Pons (tissue), 1 donor: ENCODE measurements at regions not wholly inside any gene's neighbourhood (a gene's known extent, or its start where the extent isn't known, plus 50 kb on each side); places are given as distances from the start of the nearest gene placed in this dataset.

Experiments
- DNase-seq: peaks from one replicate; pipeline ENCODE4 v3.0.0-alpha.2; 2016; ENCODE audit warnings: low spot score

- no peak for DNase-seq
These were observed 58.8 kb upstream of the ZNF804B start for GRCh38 chr7:88700725-88701124.

DNA sequence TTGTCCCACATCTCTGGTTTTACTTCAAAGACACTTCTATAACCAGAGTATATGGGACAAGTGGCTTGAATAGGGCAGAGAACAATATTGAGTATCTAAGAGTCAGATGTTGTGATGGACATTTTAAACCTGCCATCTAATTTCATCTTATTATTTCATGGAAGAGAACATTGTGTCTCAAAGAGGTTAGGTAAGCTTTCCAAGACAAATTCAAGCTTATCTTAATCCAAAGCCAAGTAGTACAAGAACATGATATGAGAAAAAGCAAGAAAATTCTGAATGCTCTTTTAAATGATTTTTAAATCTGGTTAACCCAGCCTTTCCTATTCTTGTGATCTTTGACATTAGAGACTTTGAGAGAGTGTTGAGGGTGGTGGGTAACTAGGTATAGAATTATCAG, 65.3 kb upstream of the ZNF804B start:
- no peak for DNase-seq

- DNase-seq: no peak
These were observed 66.4 kb upstream of the ZNF804B start for GRCh38 chr7:88693131-88693530.

- no peak for DNase-seq
These were observed 67.0 kb upstream of the ZNF804B start for GRCh38 chr7:88692493-88692892.

GRCh38 chr7:88689821-88690220, 69.7 kb upstream of the ZNF804B start:
- DNase-seq: no peak

DNA sequence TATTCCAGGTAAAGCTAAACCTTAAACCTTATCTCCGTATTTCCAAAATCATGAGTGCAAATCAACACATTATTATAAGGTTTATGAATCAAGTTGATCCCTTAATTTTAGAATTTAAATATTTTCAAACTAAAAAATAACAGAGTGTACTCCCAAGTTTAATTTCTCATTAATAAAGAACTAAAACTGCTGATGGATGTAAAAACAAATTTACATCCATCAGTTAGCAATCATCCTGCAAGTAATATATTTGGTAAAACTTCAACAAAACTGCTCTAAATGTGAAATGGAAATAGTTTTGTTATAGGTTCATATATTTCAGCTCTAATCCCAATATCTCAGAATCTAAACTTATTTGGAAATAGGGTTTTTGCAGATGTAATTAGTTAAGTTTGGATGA, 71.3 kb upstream of the ZNF804B start:
- no peak for DNase-seq

- DNase-seq: no peak
These were observed 72.9 kb upstream of the ZNF804B start for GRCh38 chr7:88686468-88687229.

DNA sequence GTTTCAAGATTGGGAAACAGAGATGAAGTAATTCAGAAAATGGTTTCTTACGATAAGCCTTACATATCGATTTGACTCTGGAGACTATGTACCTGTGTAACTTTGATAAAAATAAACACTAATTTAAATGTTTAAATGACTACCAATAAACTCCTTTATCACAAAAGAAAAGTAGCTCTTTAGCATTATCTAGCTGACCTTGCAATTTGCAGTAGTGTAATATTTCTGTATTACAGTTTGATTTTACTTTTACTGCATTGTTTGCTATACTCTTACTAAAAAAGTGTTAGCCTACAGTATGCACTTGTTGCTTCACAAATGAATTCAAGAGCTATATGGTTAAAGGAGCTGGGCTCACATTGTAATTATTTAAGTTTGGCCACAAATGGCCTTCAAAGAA, 77.8 kb upstream of the ZNF804B start:
- DNase-seq: no peak

DNA sequence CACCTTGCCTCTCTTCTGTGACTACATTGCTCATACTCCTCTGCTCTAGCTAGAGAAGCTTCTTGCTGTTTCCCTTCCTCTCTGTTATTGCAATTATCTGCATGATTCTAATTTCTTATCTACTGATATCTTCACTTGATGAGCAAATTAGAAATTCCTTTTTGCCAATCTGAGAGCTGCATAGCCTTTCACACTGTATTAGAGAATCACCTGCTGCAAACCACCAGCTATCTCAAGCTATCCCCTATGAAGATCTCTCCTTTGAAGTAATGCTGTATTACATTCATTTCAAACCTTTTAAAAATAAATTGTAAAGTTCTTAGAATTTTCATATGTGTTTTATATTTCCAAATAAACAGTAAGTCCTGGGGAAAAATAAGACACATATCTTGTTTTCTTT, 89.0 kb upstream of the ZNF804B start:
- DNase-seq: no peak

- no peak for DNase-seq
These were observed 89.6 kb upstream of the ZNF804B start for GRCh38 chr7:88669913-88670312.

DNA sequence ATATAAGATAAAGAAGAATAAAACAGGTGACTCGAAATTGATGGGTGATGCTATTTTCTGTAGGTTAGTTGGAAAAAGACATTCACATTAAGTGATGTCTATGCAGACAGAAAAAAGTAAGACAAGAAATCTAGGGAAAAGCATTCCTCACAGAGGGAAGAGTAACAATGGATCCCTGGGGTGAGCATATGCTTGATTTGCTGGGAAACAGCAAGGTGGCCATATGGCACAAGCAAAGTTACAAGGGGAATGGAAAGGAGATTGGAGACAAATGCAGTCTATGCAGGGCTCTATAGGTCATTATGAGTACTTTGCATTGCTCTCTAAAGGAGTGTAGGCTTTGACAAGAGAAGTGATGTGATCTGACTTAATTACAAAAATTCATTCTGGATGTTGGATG, 90.9 kb upstream of the ZNF804B start:
- peak; percentile 39 for DNase-seq

GRCh38 chr7:88666626-88667025, 92.9 kb upstream of the ZNF804B start:
- DNase-seq: no peak

GRCh38 chr7:88665892-88666514, 93.5 kb upstream of the ZNF804B start:
- no peak for DNase-seq

- no peak for DNase-seq
These were observed 94.8 kb upstream of the ZNF804B start for GRCh38 chr7:88664630-88665233.

GRCh38 chr7:88661921-88662320, 97.6 kb upstream of the ZNF804B start:
- DNase-seq: no peak

- no peak for DNase-seq
These were observed 111.7 kb upstream of the ZNF804B start for GRCh38 chr7:88647825-88648224.

DNA sequence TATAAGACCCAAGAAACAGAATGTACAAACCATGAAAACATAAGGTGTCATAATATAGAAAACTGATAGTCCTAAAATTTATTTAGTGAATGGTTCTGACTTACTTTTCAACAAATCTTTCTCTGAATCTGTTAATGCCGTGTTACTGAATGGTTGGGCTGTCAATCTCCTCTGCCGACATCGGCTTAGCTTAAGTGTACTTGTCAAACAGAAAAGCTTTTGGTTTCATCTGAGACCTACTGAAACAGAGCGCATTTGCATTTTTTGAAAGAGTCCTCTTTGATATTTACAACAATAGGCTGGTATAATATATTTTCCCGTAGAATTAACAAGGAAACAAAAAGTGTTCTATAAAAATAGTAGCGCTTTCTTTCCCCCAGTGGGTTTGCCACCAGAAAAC, 120.9 kb upstream of the ZNF804B start:
- DNase-seq: peak; percentile 22

DNA sequence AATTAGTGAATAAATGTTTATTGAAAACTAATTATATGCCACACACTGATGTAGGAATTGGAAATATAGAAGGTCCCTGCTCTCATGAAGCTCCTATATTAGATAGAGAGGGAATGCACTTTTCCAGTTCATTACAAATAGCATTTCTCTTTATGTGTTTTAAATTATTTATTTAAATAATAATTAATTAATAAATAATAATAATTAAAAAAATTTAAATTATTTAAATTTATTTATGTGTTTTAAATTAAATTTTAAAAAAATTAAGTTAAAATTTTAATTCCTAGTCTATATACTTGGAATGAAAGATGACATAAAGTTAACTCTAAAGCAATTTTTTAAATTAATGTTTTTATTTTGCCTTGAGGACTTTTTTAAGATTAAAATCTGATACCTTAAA, 121.7 kb upstream of the ZNF804B start:
- DNase-seq: no peak

GRCh38 chr7:88635149-88635548, 124.4 kb upstream of the ZNF804B start:
- DNase-seq: no peak

- no peak for DNase-seq
These were observed 129.9 kb upstream of the ZNF804B start for GRCh38 chr7:88629559-88629958.

GRCh38 chr7:88628363-88629085, 131.0 kb upstream of the ZNF804B start:
- no peak for DNase-seq

GRCh38 chr7:88617185-88617584, 142.3 kb upstream of the ZNF804B start:
- DNase-seq: no peak

- DNase-seq: no peak
These were observed 144.2 kb upstream of the ZNF804B start for GRCh38 chr7:88615336-88615735.
